Renal pelvis (tissue), 1 donor: ENCODE measurements at regions not wholly inside any gene's neighbourhood (a gene's known extent, or its start where the extent isn't known, plus 50 kb on each side); places are given as distances from the start of the nearest gene placed in this dataset.
"Not testable (repeated sequence)": the region's sequence is repeated elsewhere in the genome, so short reads cannot be mapped to it uniquely, and the experiment has no call there.

Experiments
- DNase-seq: peaks from one replicate; pipeline ENCODE4 v3.0.0-alpha.2; 2013

- DNase-seq, result no peak
These were observed 308.3 kb upstream of the FOXQ1 start for GRCh38 chr6:1003394-1004160.

GRCh38 chr6:1002989-1003388 is 308.9 kb upstream of the FOXQ1 start:
- no peak for DNase-seq

GRCh38 chr6:1001655-1002349 is 308.9 kb upstream of the EXOC2 start:
- DNase-seq, result no peak

GRCh38 chr6:999552-999951 is 306.6 kb upstream of the EXOC2 start:
- no peak for DNase-seq

GRCh38 chr6:998551-998950 is 305.6 kb upstream of the EXOC2 start:
- DNase-seq, result no peak

- DNase-seq, result no peak
These were observed 303.4 kb upstream of the EXOC2 start for GRCh38 chr6:996271-996852.

GRCh38 chr6:991192-991591 is 298.3 kb upstream of the EXOC2 start:
- DNase-seq, result no peak

- no peak for DNase-seq
These were observed 291.1 kb upstream of the EXOC2 start for GRCh38 chr6:984031-984430.

- no peak for DNase-seq
These were observed 286.2 kb upstream of the EXOC2 start for GRCh38 chr6:978937-979685.

- DNase-seq, result not testable (repeated sequence)
These were observed 284.3 kb upstream of the EXOC2 start for GRCh38 chr6:977226-977625.

GRCh38 chr6:971981-972640 is 279.2 kb upstream of the EXOC2 start:
- DNase-seq, result no peak

- DNase-seq, result no peak
These were observed 275.9 kb upstream of the EXOC2 start for GRCh38 chr6:968791-969190.

GRCh38 chr6:967701-968100 is 274.8 kb upstream of the EXOC2 start:
- peak; percentile 16 for DNase-seq

GRCh38 chr6:965343-965742 is 272.4 kb upstream of the EXOC2 start:
- DNase-seq, result no peak

- no peak for DNase-seq
These were observed 270.5 kb upstream of the EXOC2 start for GRCh38 chr6:963456-963855.

GRCh38 chr6:961407-961960 is 268.5 kb upstream of the EXOC2 start:
- DNase-seq, result no peak

GRCh38 chr6:960356-960755 is 267.4 kb upstream of the EXOC2 start:
- DNase-seq, result no peak

GRCh38 chr6:958488-958887 is 265.5 kb upstream of the EXOC2 start:
- DNase-seq, result no peak

- no peak for DNase-seq
These were observed 258.7 kb upstream of the EXOC2 start for GRCh38 chr6:951399-952181.

GRCh38 chr6:947235-947934 is 254.4 kb upstream of the EXOC2 start:
- DNase-seq, result no peak
